ENCODE measurements at regions not wholly inside any gene's neighbourhood (a gene's known extent, or its start where the extent isn't known, plus 50 kb on each side); places are given as distances from the start of the nearest gene placed in this dataset.

- no peaks in the 10 kb centered on the region for H3K9me3 ChIP-seq
- H4K20me1 ChIP-seq (ENCODE audit: insufficient read depth) = no peaks in the 10 kb centered on the region
- no peak overlapping the region for H3K27ac ChIP-seq (ENCODE audit: low read depth in 2 of 2, low read length in 1 of 2)
- no peak overlapping the region for H2AFZ ChIP-seq (ENCODE audit: low read depth)
- H3K79me2 ChIP-seq (ENCODE audit: insufficient read depth) = no peaks in the 10 kb centered on the region
- no peak for DNase-seq
- no peaks in the 10 kb centered on the region for H3K4me1 ChIP-seq (ENCODE audit: control insufficient read depth in 1 of 2, insufficient read depth in 2 of 2, low read depth in 1 of 2, low read length in 1 of 2)
- H3K27me3 ChIP-seq (ENCODE audit: insufficient read depth) = no peaks in the 10 kb centered on the region
- no peak overlapping the region for H3K4me3 ChIP-seq (ENCODE audit: low read depth in 2 of 2, low read length in 1 of 2)
- H3F3A ChIP-seq (replicated peaks; ENCODE audit: insufficient read depth) = no peaks in the 10 kb centered on the region
- CTCF ChIA-PET = interaction anchor here (0.8 kb wide), 1 partner anchor 34 kb away, joined by 3 read pairs; no protein-coding TSS in a partner anchor
- POLR2A ChIA-PET = no interaction called here
- TF ChIP-seq TCF12 (IDR thresholded peaks at IDR 0.05) = no peak
- TF ChIP-seq MEF2A (IDR thresholded peaks at IDR 0.05; ENCODE audit: borderline replicate concordance, low read depth) = no peak
- TF ChIP-seq CTCF (IDR thresholded peaks at IDR 0.05) = no peak
- TF ChIP-seq POLR2AphosphoS5 (IDR thresholded peaks at IDR 0.05; ENCODE audit: low read depth, low read length) = no peak
- TF ChIP-seq RCOR1 (IDR thresholded peaks at IDR 0.05; ENCODE audit: low read length) = no peak
- no peak for TF ChIP-seq TEAD4 (IDR thresholded peaks at IDR 0.05; ENCODE audit: borderline replicate concordance, insufficient read depth)
- TF ChIP-seq RXRA (IDR thresholded peaks at IDR 0.05; ENCODE audit: borderline replicate concordance, low read depth) = no peak
- TF ChIP-seq SIN3A (IDR thresholded peaks at IDR 0.05; ENCODE audit: borderline replicate concordance, low read depth, low read length) = no peak
- no peak for TF ChIP-seq TAF1 (IDR thresholded peaks at IDR 0.05; ENCODE audit: borderline replicate concordance, low read depth, low read length)
- no peak for TF ChIP-seq PBX3 (IDR thresholded peaks at IDR 0.05)
- no peak for TF ChIP-seq REST (IDR thresholded peaks at IDR 0.05; ENCODE audit: low read depth, low read length)
- no peak for TF ChIP-seq NRF1 (IDR thresholded peaks at IDR 0.05; ENCODE audit: low read depth, low read length)
- TF ChIP-seq EZH2phosphoT487 (IDR thresholded peaks at IDR 0.05; ENCODE audit: borderline replicate concordance, low read depth) = no peak
- TF ChIP-seq FOXJ3 (CRISPR knock-in tag; IDR thresholded peaks at IDR 0.05) = no peak
- TF ChIP-seq FOSL2 (IDR thresholded peaks at IDR 0.05; ENCODE audit: borderline replicate concordance, low read depth) = no peak
- no peak for TF ChIP-seq SMC3 (IDR thresholded peaks at IDR 0.05; ENCODE audit: low read depth, low read length)
- H3K9me2 ChIP-seq = no peaks in the 10 kb centered on the region
- H3K36me3 ChIP-seq (replicated peaks in 1 of 2; ENCODE audit: control insufficient read depth in 1 of 2, insufficient read depth in 2 of 2, low read length in 1 of 2) = no peaks in the 10 kb centered on the region
- H3K9ac ChIP-seq = no peak overlapping the region
- H3K4me2 ChIP-seq = no peak overlapping the region
Measured at GRCh38 chr3:170777564-170777926, 92.5 kb downstream of the RPL22L1 start.

All from SK-N-SH (cell line).